ENCODE measurements at regions not wholly inside any gene's neighbourhood (a gene's known extent, or its start where the extent isn't known, plus 50 kb on each side); places are given as distances from the start of the nearest gene placed in this dataset.

DNA sequence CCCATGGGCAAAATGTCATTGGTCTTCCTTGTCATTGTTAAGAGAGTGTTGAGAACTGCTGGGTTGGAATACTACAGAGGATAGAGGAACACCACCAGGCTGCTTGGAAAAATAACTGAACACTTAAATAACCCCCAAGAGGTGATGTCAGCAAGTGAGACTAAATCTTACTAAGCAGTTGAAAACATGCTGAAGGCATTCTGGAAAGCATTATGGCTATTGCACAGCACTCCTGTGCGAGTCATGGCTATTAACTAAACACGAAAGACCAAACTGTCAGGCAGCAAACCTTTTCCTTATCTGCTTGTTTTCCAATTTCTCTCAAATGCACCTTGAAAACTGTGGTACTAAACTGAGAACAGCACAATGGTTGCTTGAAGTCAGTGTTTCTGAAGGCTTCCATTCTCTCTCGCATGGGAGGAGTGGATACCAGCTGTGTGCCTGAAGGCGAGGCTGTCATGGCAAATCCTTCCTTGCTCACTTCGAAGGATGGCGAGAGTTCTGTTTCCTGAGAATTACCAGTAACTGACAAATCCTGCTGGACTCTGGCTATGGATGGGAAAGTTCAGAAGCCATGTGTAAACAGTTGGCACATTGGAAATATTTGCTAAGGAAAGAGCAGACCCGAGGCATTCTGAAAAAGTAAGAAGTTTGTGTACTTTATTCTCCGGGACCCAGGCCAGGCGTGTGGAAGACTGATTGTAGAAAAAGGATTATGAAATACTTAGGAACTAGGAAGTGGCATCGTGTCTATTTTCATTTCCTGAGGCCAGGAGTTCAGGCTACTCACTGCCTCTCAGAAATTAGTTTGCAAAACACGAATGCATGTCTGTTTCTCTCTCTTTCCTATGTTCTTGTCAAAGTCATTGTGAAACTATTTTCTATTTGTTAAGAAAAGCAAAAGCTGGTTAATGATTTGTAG is 182.1 kb downstream of the DMRT2 start:
- Histone ChIP-seq H3K27me3 (no peaks in the 10 kb centered on the region), H3K27ac (peak overlapping the region; percentile 27 to 65 (median 48)), H3K9me3 (no peaks in the 10 kb centered on the region), H3K4me3 (no peak overlapping the region), H3K4me1 (peaks cover 0 to 11% (median 8%) of the 10 kb centered on the region in 4 donors), H3K36me3 (no peaks in the 10 kb centered on the region)
- 7 to 27% methylated on average over 5 to 11 of the region's 11 CpGs for whole genome bisulfite sequencing, 2 donors (ENCODE audit: low coverage in 1 of 2)
- TF ChIP-seq POLR2A (IDR thresholded peaks at IDR 0.05) (no peak), POLR2AphosphoS5 (IDR thresholded peaks at IDR 0.05) (peak in 1 of 3 donors; percentile 26), EP300 (IDR thresholded peaks at IDR 0.05; ENCODE audit: low read depth) (no peak)
- TF ChIP-seq, protein P1, sequence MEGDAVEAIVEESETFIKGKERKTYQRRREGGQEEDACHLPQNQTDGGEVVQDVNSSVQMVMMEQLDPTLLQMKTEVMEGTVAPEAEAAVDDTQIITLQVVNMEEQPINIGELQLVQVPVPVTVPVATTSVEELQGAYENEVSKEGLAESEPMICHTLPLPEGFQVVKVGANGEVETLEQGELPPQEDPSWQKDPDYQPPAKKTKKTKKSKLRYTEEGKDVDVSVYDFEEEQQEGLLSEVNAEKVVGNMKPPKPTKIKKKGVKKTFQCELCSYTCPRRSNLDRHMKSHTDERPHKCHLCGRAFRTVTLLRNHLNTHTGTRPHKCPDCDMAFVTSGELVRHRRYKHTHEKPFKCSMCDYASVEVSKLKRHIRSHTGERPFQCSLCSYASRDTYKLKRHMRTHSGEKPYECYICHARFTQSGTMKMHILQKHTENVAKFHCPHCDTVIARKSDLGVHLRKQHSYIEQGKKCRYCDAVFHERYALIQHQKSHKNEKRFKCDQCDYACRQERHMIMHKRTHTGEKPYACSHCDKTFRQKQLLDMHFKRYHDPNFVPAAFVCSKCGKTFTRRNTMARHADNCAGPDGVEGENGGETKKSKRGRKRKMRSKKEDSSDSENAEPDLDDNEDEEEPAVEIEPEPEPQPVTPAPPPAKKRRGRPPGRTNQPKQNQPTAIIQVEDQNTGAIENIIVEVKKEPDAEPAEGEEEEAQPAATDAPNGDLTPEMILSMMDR (IDR thresholded peaks at IDR 0.05), result no peak
- in situ Hi-C loops (cut with MboI; ENCODE audit: low pct_ligation_motif_present in 1 of 4, low pct_unique_long_range_greater_than_20kb in 1 of 4, low sequenced_read_pairs in 3 of 4) (no loop called here), intact Hi-C loops (cut with DNase I; ENCODE audit: low total_unique reads) (no loop called here)
- DNase-seq, result peak; percentile 31

- intact Hi-C loops (cut with DNase I; ENCODE audit: low total_unique reads) (no loop called here), in situ Hi-C loops (cut with MboI; ENCODE audit: low pct_ligation_motif_present in 1 of 4, low pct_unique_long_range_greater_than_20kb in 1 of 4, low sequenced_read_pairs in 3 of 4) (no loop called here)
- Histone ChIP-seq H3K9me3 (no peaks in the 10 kb centered on the region), H3K4me1 (peaks cover 0 to 11% (median 8%) of the 10 kb centered on the region in 4 donors), H3K4me3 (no peak overlapping the region), H3K27me3 (no peaks in the 10 kb centered on the region), H3K36me3 (no peaks in the 10 kb centered on the region), H3K27ac (no peak overlapping the region)
- no peak for DNase-seq
- WGBS, 2 donors (ENCODE audit: low coverage in 1 of 2), result 39 to 60% methylated on average over 2 of the region's 2 CpGs
- TF ChIP-seq, protein P1 (IDR thresholded peaks at IDR 0.05), result no peak
- TF ChIP-seq POLR2A (IDR thresholded peaks at IDR 0.05) (no peak), POLR2AphosphoS5 (IDR thresholded peaks at IDR 0.05) (no peak), EP300 (IDR thresholded peaks at IDR 0.05; ENCODE audit: low read depth) (no peak)
Measured at GRCh38 chr9:1233568-1233967, 183.4 kb downstream of the DMRT2 start.

DNA sequence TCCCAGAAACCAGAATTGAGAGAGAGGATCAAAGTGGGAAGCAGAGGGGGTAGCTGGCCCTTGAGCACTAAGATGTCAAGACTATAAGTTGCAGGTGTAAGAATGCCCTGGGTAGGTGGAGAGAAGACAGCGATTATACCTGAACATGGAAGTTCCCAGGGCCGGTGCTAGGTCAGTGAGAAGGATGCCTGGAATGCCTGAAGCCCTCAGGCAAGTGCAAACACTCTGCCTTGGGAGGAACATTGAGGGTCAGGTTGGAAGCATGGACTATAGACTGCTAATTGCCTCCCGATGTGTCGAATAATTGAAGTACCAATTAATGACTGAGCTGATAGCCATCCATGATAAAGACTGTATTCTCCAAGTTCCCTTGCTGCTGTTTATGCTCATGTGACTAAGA is 185.5 kb downstream of the DMRT2 start:
- Histone ChIP-seq H3K4me3 (no peak overlapping the region), H3K9me3 (no peaks in the 10 kb centered on the region), H3K36me3 (no peaks in the 10 kb centered on the region), H3K4me1 (peaks cover 0 to 11% (median 8%) of the 10 kb centered on the region in 4 donors), H3K27me3 (no peaks in the 10 kb centered on the region), H3K27ac (no peak overlapping the region)
- 80 to 100% methylated on average over 1 to 4 of the region's 4 CpGs for WGBS, 2 donors (ENCODE audit: low coverage in 1 of 2)
- in situ Hi-C loops (cut with MboI; ENCODE audit: low pct_ligation_motif_present in 1 of 4, low pct_unique_long_range_greater_than_20kb in 1 of 4, low sequenced_read_pairs in 3 of 4) (no loop called here), intact Hi-C loops (cut with DNase I; ENCODE audit: low total_unique reads) (no loop called here)
- no peak for DNase-seq
- TF ChIP-seq, protein P1 (IDR thresholded peaks at IDR 0.05), result no peak
- TF ChIP-seq POLR2AphosphoS5 (IDR thresholded peaks at IDR 0.05) (no peak), POLR2A (IDR thresholded peaks at IDR 0.05) (no peak), EP300 (IDR thresholded peaks at IDR 0.05; ENCODE audit: low read depth) (no peak)

DNA sequence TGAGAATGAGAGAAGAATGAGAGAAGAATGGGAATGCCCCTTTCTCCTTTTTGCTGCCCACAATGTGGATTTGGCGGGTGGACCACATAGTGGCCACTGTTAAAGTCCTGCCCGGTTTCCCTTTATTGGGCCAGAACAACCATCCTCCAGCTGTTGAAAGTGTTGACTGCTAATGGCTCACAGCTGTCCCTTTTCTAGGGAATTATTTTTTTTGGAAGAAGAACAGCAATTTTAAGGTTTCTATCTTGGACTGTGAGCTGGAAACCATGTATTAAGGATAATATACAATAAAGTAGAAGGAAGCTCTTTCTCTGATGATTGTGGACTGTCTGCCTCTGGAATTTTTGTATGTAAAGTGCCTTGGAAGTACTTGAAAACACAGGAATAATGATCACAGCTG is 185.9 kb downstream of the DMRT2 start:
- intact Hi-C loops (cut with DNase I; ENCODE audit: low total_unique reads) (no loop called here), in situ Hi-C loops (cut with MboI; ENCODE audit: low pct_ligation_motif_present in 1 of 4, low pct_unique_long_range_greater_than_20kb in 1 of 4, low sequenced_read_pairs in 3 of 4) (no loop called here)
- Histone ChIP-seq H3K36me3 (no peaks in the 10 kb centered on the region), H3K4me3 (no peak overlapping the region), H3K27me3 (no peaks in the 10 kb centered on the region), H3K4me1 (peaks cover 0 to 11% (median 8%) of the 10 kb centered on the region in 4 donors), H3K27ac (no peak overlapping the region), H3K9me3 (no peaks in the 10 kb centered on the region)
- no peak for DNase-seq
- no peak for TF ChIP-seq EP300 (IDR thresholded peaks at IDR 0.05; ENCODE audit: low read depth)
- TF ChIP-seq, protein P1 (IDR thresholded peaks at IDR 0.05), result no peak
- no peak for TF ChIP-seq POLR2A (IDR thresholded peaks at IDR 0.05)
- no peak for TF ChIP-seq POLR2AphosphoS5 (IDR thresholded peaks at IDR 0.05)
- 75 to 93% methylated on average over 2 of the region's 2 CpGs for WGBS, 2 donors (ENCODE audit: low coverage in 1 of 2)

Measured in transverse colon (tissue), 4 donors.